ENCODE measurements at regions not wholly inside any gene's neighbourhood (a gene's known extent, or its start where the extent isn't known, plus 50 kb on each side); places are given as distances from the start of the nearest gene placed in this dataset.

DNA sequence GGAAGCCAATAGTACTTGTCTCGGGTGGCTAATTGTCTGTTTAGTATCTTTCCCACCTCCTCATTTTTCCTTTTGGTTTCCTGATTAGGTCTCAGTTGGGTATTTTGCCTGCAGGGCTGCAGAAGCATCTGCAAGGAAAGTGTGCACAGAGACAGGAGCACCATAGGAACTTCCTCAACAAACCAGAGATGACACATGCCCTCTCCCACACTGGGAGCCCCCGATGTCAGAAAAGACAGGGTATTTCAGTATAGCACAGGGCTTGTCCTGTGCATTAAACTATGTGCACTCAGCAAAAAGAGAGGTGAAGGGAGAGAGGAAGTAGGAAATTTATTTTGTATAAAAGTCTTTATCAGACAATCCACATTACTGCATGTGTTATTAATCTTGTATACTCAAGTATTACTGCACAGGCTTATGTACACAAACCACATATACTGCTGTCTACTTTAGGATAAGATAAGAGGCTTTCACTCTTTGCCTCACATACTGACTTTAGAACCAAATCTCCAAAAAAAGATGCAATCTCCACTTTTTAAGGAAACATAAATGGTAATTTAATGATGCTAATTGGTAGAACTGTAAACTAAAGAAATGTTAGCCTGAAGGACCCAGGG is 501.0 kb downstream of the FOXO1 start:
- Histone ChIP-seq H3K4me1 (replicated peaks) (no peaks in the 10 kb centered on the region), H3K27ac (no peak overlapping the region), H3K36me3 (no peaks in the 10 kb centered on the region), H3K4me3 (no peak overlapping the region), H3K9me3 (no peaks in the 10 kb centered on the region), H3K27me3 (replicated peaks; ENCODE audit: insufficient read depth) (no peaks in the 10 kb centered on the region)
- intact Hi-C loops (cut with DNase I), result no loop called here
- DNase-seq (ENCODE audit: low spot score), result no peak
- TF ChIP-seq POLR2A (IDR thresholded peaks at IDR 0.05) (no peak), POLR2AphosphoS5 (IDR thresholded peaks at IDR 0.05) (no peak)
- TF ChIP-seq, protein P1, sequence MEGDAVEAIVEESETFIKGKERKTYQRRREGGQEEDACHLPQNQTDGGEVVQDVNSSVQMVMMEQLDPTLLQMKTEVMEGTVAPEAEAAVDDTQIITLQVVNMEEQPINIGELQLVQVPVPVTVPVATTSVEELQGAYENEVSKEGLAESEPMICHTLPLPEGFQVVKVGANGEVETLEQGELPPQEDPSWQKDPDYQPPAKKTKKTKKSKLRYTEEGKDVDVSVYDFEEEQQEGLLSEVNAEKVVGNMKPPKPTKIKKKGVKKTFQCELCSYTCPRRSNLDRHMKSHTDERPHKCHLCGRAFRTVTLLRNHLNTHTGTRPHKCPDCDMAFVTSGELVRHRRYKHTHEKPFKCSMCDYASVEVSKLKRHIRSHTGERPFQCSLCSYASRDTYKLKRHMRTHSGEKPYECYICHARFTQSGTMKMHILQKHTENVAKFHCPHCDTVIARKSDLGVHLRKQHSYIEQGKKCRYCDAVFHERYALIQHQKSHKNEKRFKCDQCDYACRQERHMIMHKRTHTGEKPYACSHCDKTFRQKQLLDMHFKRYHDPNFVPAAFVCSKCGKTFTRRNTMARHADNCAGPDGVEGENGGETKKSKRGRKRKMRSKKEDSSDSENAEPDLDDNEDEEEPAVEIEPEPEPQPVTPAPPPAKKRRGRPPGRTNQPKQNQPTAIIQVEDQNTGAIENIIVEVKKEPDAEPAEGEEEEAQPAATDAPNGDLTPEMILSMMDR (IDR thresholded peaks at IDR 0.05), result no peak
- WGBS, result 47% methylated on average over 2 of the region's 2 CpGs

DNA sequence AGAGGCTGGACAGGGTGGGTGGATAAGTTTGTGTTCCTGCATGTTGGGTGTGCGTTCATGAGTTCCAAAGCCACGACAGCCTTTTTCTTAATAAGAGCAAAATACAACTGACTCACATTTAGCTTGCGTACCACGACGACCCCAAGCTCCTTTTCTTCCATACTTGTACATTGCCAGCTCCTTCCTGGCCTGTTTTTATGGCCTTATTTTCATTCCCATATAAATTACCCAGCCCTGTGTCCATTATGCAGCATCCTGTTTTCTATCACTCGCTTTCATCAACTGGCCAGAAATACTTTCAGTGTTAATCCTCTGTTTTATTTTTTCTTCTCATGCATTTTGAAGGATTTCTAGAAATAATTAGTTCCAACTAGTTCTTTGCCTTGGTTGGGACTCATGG is 499.1 kb downstream of the FOXO1 start:
- no peak overlapping the region for H3K4me3 ChIP-seq
- H3K4me1 ChIP-seq (replicated peaks), result no peaks in the 10 kb centered on the region
- no peak for DNase-seq (ENCODE audit: low spot score)
- no peaks in the 10 kb centered on the region for H3K36me3 ChIP-seq
- intact Hi-C loops (cut with DNase I), result no loop called here
- H3K27ac ChIP-seq, result no peak overlapping the region
- TF ChIP-seq, protein P1 (IDR thresholded peaks at IDR 0.05), result no peak
- WGBS, result 88% methylated on average over 6 of the region's 6 CpGs
- H3K9me3 ChIP-seq, result no peaks in the 10 kb centered on the region
- no peaks in the 10 kb centered on the region for H3K27me3 ChIP-seq (replicated peaks; ENCODE audit: insufficient read depth)

DNA sequence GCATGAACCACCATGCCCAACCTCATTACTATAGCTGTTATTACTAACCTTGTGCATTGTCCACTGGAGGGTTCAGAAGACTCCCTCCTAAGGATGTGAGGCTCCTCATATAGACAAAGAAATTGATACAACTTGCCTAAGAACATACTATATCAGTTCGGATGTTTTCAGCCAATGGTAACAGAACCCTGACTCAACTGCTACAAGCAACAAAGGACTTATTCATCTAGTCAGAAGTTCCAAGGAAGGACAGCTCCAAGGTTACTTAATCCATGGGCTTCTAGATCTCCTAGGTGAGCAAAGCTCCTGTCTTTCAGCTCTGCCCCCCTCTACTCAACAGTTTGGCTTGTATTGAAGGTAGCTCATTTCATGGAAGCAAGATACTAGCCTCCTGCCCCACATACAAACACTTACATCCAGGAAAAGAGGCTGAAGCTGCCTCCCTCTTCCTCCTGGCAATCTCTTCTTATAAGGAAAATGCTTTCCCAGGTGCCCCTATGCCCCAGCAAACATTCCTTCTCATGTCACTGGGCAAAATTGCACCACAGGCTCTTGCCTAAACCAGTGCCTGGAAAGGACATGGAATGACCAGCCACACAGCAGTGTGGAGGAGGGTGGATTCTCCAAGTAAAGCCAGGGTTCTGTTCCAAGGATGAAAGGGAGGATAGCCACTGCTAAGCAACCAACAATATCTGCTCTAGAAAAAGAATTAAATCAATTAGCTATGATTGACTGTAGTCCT is 497.8 kb downstream of the FOXO1 start:
- no peak for DNase-seq (ENCODE audit: low spot score)
- H3K4me1 ChIP-seq (replicated peaks), result no peaks in the 10 kb centered on the region
- no peaks in the 10 kb centered on the region for H3K27me3 ChIP-seq (replicated peaks; ENCODE audit: insufficient read depth)
- no peak overlapping the region for H3K4me3 ChIP-seq
- intact Hi-C loops (cut with DNase I), result no loop called here
- no peak overlapping the region for H3K27ac ChIP-seq
- 90% methylated on average over 1 of the region's 1 CpG for WGBS
- no peaks in the 10 kb centered on the region for H3K36me3 ChIP-seq
- H3K9me3 ChIP-seq, result no peaks in the 10 kb centered on the region
- TF ChIP-seq, protein P1 (IDR thresholded peaks at IDR 0.05), result no peak
- no peak for TF ChIP-seq POLR2AphosphoS5 (IDR thresholded peaks at IDR 0.05)
- TF ChIP-seq POLR2A (IDR thresholded peaks at IDR 0.05), result no peak

DNA sequence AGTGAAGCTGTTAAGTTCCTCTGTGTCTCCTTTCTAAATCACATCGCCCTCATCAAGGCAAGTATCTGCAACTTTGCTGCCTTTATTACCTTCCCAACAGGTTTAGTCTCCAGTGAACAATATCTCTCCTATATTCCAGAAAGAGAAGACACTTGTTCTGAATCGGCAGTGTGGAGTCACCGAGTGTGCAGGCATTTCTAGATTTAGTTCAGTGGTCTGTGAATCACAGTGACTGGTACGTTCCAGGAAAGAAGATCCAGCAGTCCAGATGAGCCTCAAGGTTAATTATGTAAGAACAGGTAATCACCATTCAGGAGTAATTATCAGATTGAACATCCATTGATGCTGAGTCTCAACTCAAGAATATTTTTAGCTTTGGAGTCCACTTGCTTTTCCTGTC is 497.0 kb downstream of the FOXO1 start:
- no peak for TF ChIP-seq POLR2A (IDR thresholded peaks at IDR 0.05)
- TF ChIP-seq, protein P1 (IDR thresholded peaks at IDR 0.05), result no peak
- TF ChIP-seq POLR2AphosphoS5 (IDR thresholded peaks at IDR 0.05), result no peak
- 88% methylated on average over 4 of the region's 4 CpGs for WGBS
- intact Hi-C loops (cut with DNase I), result no loop called here
- Histone ChIP-seq H3K36me3 (no peaks in the 10 kb centered on the region), H3K4me3 (no peak overlapping the region), H3K27ac (no peak overlapping the region), H3K27me3 (replicated peaks; ENCODE audit: insufficient read depth) (no peaks in the 10 kb centered on the region), H3K9me3 (no peaks in the 10 kb centered on the region), H3K4me1 (replicated peaks) (no peaks in the 10 kb centered on the region)
- DNase-seq (ENCODE audit: low spot score), result no peak

DNA sequence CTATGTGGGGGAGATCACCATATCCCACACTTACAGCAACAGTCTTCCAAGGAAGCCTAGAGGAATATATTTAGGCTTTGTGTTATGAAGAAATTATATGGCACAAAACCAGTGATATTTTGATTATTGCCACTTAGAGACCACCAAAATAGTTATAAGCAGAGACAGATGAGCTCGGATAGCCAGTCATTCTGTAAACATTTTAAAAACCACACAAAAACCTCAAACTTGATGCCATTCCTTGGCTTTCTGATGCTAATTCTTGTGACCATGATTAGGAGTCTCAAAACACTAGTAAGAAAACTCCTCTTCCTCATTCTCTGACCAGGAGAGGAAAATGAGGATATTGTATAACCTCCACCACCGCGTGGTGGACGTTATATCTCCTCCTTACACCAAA is 496.4 kb downstream of the FOXO1 start:
- Histone ChIP-seq H3K9me3 (no peaks in the 10 kb centered on the region), H3K4me3 (no peak overlapping the region), H3K27me3 (replicated peaks; ENCODE audit: insufficient read depth) (no peaks in the 10 kb centered on the region), H3K36me3 (no peaks in the 10 kb centered on the region), H3K4me1 (replicated peaks) (no peaks in the 10 kb centered on the region), H3K27ac (no peak overlapping the region)
- 86% methylated on average over 4 of the region's 4 CpGs for WGBS
- TF ChIP-seq POLR2AphosphoS5 (IDR thresholded peaks at IDR 0.05), result no peak
- no peak for TF ChIP-seq POLR2A (IDR thresholded peaks at IDR 0.05)
- TF ChIP-seq, protein P1 (IDR thresholded peaks at IDR 0.05), result no peak
- no peak for DNase-seq (ENCODE audit: low spot score)
- intact Hi-C loops (cut with DNase I), result no loop called here
